MM.1S (cell line): ENCODE measurements at regions not wholly inside any gene's neighbourhood (a gene's known extent, or its start where the extent isn't known, plus 50 kb on each side); places are given as distances from the start of the nearest gene placed in this dataset.
"Not testable (repeated sequence)": the region's sequence is repeated elsewhere in the genome, so short reads cannot be mapped to it uniquely, and the experiment has no call there.

Source experiments
- CTCF ChIP-seq: fragments of 300-600 bp; sonication (generic); IDR thresholded peaks from 2 replicates; pipeline ENCODE4 v1.5.1; 2016; ENCODE audit warnings: antibody characterized with exemption, low read length, mixed read lengths
- EZH2 ChIP-seq: fragments of 300-600 bp; sonication (generic); optimal IDR thresholded peaks from 2 replicates; pipeline ENCODE3; 2017; ENCODE audit warnings: low read depth, mild to moderate bottlenecking, antibody characterized with exemption, low read length, mixed read lengths
- EZH2phosphoT487 ChIP-seq: fragments of 300-600 bp; sonication (generic); IDR thresholded peaks from 2 replicates; pipeline ENCODE4 v1.6.1; 2018; ENCODE audit warnings: antibody characterized with exemption, low read length

GRCh38 chr14:105896961-105897724 lies 370.8 kb downstream of the TMEM121 start:
- not testable (repeated sequence) for TF ChIP-seq CTCF, EZH2phosphoT487, EZH2
